CD8-positive, alpha-beta memory T cell (primary cell): ENCODE measurements at regions not wholly inside any gene's neighbourhood (a gene's known extent, or its start where the extent isn't known, plus 50 kb on each side); places are given as distances from the start of the nearest gene placed in this dataset.

Source experiments
- CTCF ChIA-PET: fragments of 350-600 bp; sonication (Branson Sonifier 250); formaldehyde crosslinking; loops from one replicate; lab custom pipeline; 2021; ENCODE audit warnings: antibody characterized with exemption; lab: Charles Lee
- POLR2A ChIA-PET: fragments of 350-600 bp; sonication (Branson Sonifier 250); formaldehyde crosslinking; loops from one replicate; lab custom pipeline; 2021; ENCODE audit warnings: antibody characterized with exemption; lab: Charles Lee
- DNase-seq, 5 donors: peaks; one replicate each; pipeline versions ENCODE4 v3.0.0 to v3.0.0-alpha.2; 2020 to 2022; ENCODE audit warnings: mixed read lengths in 1 of 5
- H3K27ac ChIP-seq: one replicate; pipeline ENCODE4 v1.7.0; 2013; ENCODE audit warnings: low read depth, mild to moderate bottlenecking, low read length, moderate library complexity
- H3K27me3 ChIP-seq: 2 replicates; pipeline ENCODE4 v1.7.0; 2013; ENCODE audit warnings: low read length, mild to moderate bottlenecking; ENCODE audit not compliant: insufficient read depth, poor library complexity, severe bottlenecking
- H3K36me3 ChIP-seq: 2 replicates; pipeline ENCODE4 v1.7.0; 2013; ENCODE audit warnings: mild to moderate bottlenecking, low read length, moderate library complexity; ENCODE audit not compliant: insufficient read depth
- H3K4me1 ChIP-seq: 2 replicates; pipeline ENCODE4 v1.7.0; 2013; ENCODE audit warnings: mild to moderate bottlenecking, low read length, moderate library complexity; ENCODE audit not compliant: insufficient read depth
- H3K4me3 ChIP-seq: 2 replicates; pipeline ENCODE4 v1.7.0; 2013; ENCODE audit warnings: mild to moderate bottlenecking, low read length
- H3K9me3 ChIP-seq: 2 replicates; pipeline ENCODE4 v1.7.0; 2013; ENCODE audit warnings: mild to moderate bottlenecking, low read length
- H3K27ac Mint-ChIP-seq, 8 donors: one replicate each; pipeline ENCODE4 v1.8.0; 2020 to 2021; ENCODE audit warnings: mixed read lengths in 8 of 8, mild to moderate bottlenecking in 6 of 8, inconsistent platforms in 3 of 8, moderate library complexity in 3 of 8
- H3K27me3 Mint-ChIP-seq, 2 donors: one replicate each; pipeline ENCODE4 v1.8.0; 2020 to 2021; ENCODE audit warnings: mixed read lengths in 2 of 2, mild to moderate bottlenecking in 1 of 2, moderate library complexity in 1 of 2
- H3K36me3 Mint-ChIP-seq, 3 donors: one replicate each; pipeline ENCODE4 v1.8.0; 2020 to 2021; ENCODE audit warnings: mixed read lengths in 3 of 3, inconsistent platforms in 1 of 3, mild to moderate bottlenecking in 1 of 3
- H3K4me1 Mint-ChIP-seq, 3 donors: one replicate each; pipeline ENCODE4 v1.8.0; 2020 to 2021; ENCODE audit warnings: mixed read lengths in 3 of 3, inconsistent platforms in 1 of 3, mild to moderate bottlenecking in 1 of 3
- H3K4me3 Mint-ChIP-seq, 7 donors: one replicate each; pipeline ENCODE4 v1.8.0; 2020 to 2021; ENCODE audit warnings: mixed read lengths in 7 of 7, mild to moderate bottlenecking in 6 of 7, moderate library complexity in 4 of 7, inconsistent platforms in 2 of 7
- H3K9me3 Mint-ChIP-seq, 5 donors: one replicate each; pipeline ENCODE4 v1.8.0; 2020 to 2022; ENCODE audit warnings: mixed read lengths in 5 of 5, mild to moderate bottlenecking in 3 of 5, moderate library complexity in 2 of 5, inconsistent platforms in 1 of 5

DNA sequence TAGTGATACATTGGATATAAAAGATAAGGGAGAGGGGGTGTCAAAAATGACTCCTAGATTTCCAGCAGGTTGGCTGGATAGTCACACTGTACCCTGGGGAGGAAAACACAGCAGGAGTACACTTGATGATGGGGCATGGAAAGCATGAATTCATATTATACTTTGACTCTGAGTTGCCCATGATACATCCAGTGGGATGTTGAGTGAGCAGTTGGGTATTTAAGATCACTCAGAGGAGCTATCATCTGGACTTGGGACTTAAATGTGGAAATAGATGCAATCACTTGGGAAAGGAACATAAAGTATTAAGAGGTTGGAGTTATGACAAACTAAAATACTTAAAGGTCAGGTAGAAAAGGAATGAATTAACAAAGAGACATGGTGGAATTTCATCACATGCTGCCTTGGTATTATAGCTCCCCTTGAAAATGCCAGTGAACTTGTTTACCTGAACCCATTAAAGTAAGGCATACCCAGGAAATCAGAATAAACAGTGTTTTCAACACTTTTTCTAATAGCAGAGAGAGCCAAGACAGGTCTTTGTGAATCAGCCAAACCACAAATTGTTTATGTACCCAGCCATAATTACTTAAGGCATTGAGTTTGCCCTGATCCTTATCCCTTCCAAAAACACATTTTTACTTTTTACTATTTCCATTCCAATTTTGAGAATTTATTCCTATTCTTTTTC lies 49.9 kb upstream of the ABI3BP start:
- POLR2A ChIA-PET = no interaction called here
- no peaks in the 10 kb centered on the region for H3K36me3 Mint-ChIP-seq
- Histone ChIP-seq H3K27ac (no peak overlapping the region), H3K9me3 (no peaks in the 10 kb centered on the region), H3K4me3 (no peak overlapping the region), H3K36me3 (no peaks in the 10 kb centered on the region), H3K4me1 (no peaks in the 10 kb centered on the region), H3K27me3 (no peaks in the 10 kb centered on the region)
- H3K4me3 Mint-ChIP-seq = no peak overlapping the region
- H3K27me3 Mint-ChIP-seq = peaks cover 10% of the 10 kb centered on the region in 2 donors
- CTCF ChIA-PET = no interaction called here
- H3K27ac Mint-ChIP-seq = no peak overlapping the region
- no peak for DNase-seq
- H3K4me1 Mint-ChIP-seq = no peaks in the 10 kb centered on the region
- H3K9me3 Mint-ChIP-seq = no peaks in the 10 kb centered on the region
